Stimulated activated CD8-positive, alpha-beta memory T cell treated with anti-CD3 and anti-CD28 coated beads, Interleukin-4, amount 100 ng/mL, for 4 hours (primary cell): ENCODE measurements at regions not wholly inside any gene's neighbourhood (a gene's known extent, or its start where the extent isn't known, plus 50 kb on each side); places are given as distances from the start of the nearest gene placed in this dataset.

Experiments used
- DNase-seq, 2 donors: peaks; one replicate each; pipeline ENCODE4 v3.0.0-alpha.2; 2020; ENCODE audit warnings: low read depth in 2 of 2, low spot score in 1 of 2

DNA sequence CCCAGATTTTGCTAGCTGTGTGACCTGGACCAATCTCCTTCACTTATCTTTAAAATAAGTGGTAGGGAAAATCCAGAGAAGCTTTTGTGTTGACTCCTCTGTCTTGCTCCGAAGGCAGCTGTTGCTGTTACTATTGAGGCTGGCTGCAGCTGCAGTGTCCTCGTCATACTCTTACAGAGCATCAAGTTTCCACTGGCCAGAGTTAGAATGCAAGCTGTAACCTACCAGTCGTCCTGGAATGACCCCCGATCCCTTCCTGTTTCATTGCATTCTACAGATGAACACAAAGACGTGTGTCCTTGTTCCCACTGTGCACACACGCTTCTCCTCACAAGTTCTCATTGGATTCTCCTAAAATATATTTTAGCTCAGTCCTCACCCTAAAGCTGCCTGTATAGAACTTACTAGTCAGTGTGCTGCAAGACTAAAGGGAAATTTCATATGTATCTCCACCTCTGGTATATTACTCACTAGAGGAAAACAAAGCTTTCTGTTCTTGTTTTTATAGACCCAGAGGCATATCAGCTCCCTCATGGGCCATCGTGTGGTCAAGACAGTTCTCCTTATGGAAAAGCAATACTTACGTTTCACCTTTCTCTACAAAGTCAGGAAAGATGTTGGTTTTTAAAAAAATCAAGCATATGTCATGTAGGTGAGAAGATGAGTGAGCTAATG, 589.8 kb downstream of the LMO7 start:
- no peak for DNase-seq

DNA sequence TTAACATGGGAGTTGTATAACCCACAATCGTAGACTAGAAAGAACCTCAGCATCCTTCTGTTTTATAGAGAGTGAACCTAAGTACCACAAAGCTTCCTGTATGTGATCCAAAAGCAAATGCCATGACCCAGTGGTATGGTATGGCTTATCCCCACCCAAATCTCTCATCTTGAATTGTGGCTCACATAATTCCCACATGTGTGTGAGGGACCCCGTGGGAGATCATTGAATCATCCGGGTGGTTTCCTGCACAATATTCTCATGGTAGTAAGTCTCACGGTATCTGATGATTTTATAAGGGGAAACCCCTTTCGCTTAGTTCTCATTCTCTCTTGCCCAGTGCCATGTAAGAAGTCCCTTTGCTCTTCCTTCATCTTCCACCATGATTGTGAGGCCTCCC, 587.9 kb downstream of the LMO7 start:
- DNase-seq: no peak

DNA sequence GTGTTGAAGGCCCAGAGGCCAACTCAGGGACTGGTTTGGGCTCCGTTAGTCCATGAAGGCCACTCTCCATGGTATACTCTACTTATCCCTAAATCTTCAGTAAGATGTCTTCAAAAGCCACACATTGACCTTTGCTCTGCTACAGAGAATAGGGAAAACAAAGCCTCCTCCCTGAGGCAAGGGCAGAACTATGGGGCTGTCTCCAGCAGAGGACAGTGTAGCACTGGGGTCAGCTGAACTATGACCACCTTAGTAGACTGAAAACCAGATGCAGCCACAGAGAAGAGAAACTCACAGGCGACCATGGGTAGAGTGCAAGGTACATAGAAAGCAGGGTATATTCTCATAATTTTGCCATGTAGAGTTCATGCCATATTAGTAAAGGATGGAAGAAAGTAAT, 587.4 kb downstream of the LMO7 start:
- no peak for DNase-seq

GRCh38 chr13:76222511-76222910, 586.4 kb downstream of the LMO7 start:
- no peak for DNase-seq

DNA sequence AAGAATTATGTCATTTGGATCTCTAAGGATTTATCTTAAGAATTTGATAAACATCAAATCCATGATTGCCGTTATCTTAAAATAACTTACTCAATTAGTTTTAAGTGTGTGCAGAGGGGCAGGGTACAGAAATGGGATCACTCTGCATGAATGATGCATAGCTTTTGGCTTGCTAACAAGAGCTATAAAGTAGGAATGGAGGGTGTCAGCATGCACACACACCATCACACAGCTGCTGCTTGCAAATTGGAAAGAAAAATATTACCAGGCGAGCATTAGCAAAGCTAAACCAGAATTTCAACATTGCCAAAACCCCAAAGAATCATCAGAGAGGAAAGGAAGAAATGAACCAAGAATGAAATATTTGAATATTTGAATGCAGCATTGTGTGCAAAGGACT, 580.6 kb downstream of the LMO7 start:
- DNase-seq: no peak

DNA sequence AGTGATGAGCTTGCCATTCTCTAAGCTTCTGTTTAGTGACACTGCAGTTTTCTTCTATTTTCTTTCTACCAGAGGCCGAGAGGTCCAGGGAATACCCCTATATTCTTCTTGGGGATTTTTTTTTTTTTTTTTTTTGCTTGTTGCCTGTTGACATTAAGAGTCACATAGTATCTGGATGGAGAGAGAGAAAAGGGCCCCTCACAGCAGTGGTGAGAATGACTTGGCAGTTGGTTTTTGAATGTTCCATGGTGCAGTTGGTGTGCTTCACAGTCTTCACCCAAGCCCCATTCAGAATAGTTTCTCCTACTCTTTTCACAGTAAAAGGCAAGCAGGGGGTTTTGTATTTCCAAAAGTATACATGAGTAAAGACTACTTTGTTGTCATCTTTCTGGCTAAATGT, 577.9 kb downstream of the LMO7 start:
- DNase-seq: no peak

- no peak for DNase-seq
Observed at GRCh38 chr13:76213423-76213904, 577.3 kb downstream of the LMO7 start.

- no peak for DNase-seq
Observed at GRCh38 chr13:76210262-76210661, 574.1 kb downstream of the LMO7 start.

GRCh38 chr13:76198568-76199163, 562.5 kb downstream of the LMO7 start:
- no peak for DNase-seq

DNA sequence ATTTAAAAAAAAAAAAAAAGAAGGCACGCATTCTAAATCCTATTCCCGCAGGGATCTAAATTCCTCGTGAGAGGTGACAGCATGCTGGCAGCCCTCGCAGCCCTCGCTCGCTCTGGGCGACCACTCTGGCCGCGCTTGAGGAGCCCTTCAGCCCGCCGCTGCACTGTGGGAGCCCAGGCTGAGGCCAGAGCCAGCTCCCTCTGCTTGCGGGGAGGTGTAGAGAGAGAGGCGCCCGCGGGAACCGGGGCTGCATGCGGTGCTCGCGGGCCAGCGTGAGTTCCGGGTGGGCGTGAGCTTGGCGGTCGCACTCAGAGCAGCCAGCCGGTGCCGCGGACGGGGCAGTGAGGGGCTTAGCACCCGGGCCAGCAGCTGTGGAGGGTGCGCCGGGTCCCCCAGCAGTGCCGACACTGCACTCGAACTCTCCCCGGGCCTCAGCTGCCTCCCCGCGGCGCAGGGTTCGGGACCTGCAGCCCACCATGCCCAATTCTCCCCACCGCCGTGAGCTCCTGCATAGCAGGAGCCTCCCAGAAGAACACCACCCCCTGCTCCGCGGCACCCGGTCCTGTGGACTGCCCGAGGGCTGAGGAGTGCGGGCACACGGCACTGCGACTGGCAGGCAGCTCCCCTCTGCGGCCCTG, 553.9 kb downstream of the LMO7 start:
- DNase-seq: no peak

DNA sequence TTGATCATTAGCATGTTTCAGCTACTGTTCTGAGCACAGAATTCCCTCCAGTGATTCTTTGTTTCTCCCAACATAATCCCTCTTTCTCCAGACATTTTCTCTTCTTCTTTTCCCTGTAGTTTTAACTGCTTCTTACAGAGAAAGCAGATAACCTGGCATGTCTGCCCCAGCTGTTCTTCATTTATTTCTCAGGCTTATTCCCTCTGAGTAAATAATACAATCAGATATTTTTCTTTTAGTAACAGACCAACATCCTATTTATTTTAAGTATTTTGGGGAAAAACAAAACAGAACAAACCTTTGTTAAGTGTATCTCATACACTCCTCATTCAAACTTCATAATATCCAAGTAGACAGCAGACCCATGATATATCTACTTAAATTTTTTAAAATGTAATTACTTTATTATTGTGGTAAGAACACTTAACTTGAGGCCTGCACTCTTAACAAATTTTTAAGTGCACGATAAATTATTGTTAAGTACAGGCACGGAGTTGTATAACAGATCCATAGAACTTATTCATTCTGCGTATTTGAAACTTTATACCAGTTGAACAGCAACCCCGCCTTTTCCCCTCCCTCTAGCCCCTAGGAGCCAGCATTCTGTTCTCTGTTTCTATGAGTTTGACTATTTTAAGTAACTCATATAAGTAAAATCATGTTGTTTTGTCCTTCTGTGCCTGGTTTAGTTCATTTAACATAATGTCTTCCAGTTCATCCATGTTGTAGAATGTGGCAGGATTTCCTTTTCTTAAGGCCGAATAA, 540.0 kb downstream of the LMO7 start:
- DNase-seq: no peak

DNA sequence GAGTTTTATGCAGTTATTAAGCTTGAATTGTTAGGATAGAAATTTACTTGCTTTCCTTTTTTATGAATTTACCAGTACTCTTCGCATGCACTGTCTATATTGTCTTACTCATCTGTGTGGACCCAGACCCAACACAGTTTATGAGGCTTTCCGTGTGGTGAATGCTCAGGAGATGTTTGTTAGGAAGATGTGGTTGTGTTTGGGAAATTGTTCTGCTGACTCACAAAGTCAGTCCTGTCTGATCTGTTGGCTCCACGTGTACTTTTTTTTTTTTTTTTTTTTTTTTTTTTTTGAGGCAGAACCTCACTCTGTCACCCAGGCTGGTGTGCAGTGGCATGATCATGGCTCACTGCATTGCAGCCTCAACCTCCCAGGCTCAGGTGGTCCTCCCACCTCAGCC, 532.5 kb downstream of the LMO7 start:
- no peak for DNase-seq

GRCh38 chr13:76164290-76164689, 528.2 kb downstream of the LMO7 start:
- DNase-seq: no peak

DNA sequence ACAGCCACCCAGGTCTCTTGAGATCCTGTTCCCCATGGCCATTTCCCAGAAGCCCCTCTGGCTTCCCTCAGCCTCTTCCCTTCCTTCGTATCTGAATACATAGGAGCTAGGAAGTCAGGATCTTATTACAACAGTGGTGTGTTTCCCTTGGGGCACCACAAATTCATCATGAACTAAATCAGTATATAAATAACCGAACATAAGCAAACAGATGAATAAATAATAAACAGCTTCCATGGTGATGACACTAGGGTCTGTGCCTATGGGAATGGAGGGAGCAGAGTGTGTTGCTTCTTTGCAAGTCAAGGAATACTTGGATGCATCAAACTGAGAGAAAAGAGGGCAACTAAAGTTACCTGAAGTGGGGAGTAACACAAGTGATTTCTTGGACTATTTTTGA, 527.6 kb downstream of the LMO7 start:
- DNase-seq: no peak

GRCh38 chr13:76160961-76161925, 525.1 kb downstream of the LMO7 start:
- no peak for DNase-seq

DNA sequence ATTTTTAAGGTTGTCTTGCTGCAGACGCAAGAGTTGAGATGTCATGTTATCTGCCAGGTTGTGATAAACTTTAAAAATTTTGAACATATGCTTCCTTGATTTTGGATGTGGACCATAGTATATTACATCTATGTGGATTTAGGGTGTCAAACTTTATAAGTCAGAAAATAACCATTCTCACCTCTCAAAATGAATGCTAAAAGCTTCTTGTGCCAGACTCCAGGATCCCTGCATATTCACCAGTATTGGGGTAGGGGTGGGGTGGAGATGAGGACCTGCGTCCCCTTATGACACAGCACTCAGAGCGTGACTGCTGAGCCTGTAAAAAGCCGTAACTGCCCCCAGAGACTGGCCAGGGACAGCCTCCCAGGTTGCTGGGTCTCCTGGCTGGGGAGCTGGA, 524.4 kb downstream of the LMO7 start:
- DNase-seq: no peak

DNA sequence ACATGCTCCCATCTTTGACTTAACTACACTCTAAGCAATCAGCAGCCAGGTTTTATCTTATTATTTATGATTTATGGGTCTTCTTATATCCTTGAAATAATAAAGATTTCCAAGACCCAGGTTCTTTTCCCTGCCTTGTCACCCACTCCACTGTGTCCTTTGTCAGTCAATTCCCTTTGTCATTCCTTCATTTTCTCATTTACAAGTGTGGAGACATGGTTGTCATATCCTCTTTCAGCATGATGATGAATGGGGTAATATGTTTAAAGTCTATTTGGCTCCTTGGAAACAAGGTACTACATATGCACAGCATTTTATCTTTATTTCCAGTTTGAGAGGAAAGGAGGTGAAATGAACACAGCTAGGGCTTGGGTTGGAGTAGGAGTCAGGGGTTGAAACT, 521.8 kb downstream of the LMO7 start:
- no peak for DNase-seq

DNA sequence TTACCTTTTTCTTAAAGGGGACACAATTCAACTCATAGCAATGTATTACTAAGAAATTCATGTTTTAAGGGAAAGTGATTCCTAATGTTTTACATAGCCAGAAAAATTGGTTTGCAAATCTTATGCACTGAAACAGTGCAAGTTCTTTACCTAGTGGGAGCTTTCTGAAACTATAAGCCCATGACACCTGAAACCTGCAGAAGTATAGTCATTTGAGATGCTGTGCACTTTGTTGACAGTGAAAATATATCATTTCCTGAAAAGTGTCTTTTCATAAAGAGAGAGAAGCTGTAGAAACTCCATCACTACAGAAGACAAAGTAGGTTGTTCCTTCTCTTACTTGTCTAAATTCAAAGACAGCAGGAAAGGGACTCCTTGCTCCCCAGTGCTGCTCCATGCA, 517.1 kb downstream of the LMO7 start:
- no peak for DNase-seq

DNA sequence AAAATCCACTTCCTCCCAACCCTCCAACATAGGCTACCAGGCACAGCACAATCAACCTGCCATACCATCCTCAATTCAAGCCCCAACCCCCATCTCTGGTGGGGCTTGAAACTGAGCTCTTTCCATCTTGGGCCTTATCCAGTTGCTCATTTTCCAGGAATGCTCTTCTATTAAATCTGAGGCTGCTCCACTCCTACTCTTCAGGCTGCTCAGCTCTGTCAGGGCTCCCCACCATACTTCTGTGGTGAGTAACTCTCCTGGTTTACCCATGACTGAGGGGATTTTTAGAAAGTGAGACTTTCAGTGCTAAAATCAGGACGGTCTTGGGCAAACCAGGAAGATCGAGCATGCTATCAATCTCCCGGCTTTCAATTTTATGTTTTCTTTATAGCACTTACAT, 512.8 kb downstream of the LMO7 start:
- DNase-seq: no peak

GRCh38 chr13:76148374-76148773, 512.2 kb downstream of the LMO7 start:
- DNase-seq: no peak

- DNase-seq: no peak
Observed at GRCh38 chr13:76132532-76132931, 496.4 kb downstream of the LMO7 start.
